Activated gamma-delta T cell (primary cell): ENCODE measurements at regions not wholly inside any gene's neighbourhood (a gene's known extent, or its start where the extent isn't known, plus 50 kb on each side); places are given as distances from the start of the nearest gene placed in this dataset.

Experiments used
- DNase-seq: peaks from one replicate; lab custom pipeline; 2025; lab: John Stamatoyannopoulos, UW

DNA sequence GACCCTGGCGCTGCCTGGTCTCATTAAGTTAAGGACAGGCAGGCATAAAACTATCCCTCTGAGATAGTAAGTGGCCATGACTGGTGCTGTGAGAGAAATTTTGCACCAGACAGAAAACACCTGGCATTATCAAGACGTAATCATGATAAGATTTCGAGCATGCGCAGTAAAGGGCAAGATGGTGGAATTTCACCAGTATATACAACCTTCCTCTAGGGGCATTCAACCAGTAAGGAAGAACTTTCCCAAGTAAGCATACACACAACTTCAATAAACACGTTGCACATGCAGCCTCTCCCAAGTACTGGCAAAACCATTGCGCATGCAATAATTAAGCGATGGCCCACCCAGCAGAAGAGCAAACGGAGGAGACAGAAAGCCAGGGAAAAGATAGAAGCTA lies 1376.4 kb upstream of the CRIM1 start:
- no peak for DNase-seq

- no peak for DNase-seq
Observed at GRCh38 chr2:34961822-34962221, 1362.7 kb upstream of the FAM98A start.

GRCh38 chr2:34954758-34955157 lies 1355.7 kb upstream of the FAM98A start:
- no peak for DNase-seq

DNA sequence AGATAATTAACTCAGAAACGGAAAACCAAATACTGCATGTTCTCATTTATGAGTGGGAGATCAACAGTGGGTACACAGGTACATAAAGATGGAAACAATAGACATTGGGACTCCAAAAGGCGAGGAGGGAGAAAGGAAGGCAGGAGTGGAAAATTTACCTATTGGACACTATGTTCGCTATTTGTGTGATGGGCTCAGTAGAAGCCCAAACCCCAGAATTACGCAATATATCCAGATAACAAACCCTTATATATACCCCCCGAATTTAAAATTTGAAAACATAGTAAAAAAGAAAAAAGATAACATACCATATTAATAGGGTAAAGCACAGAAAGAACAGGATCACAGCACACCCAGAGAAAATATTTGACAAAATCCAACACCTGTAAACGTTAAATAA lies 1351.7 kb upstream of the FAM98A start:
- no peak for DNase-seq

GRCh38 chr2:34949316-34949715 lies 1350.2 kb upstream of the FAM98A start:
- no peak for DNase-seq

DNA sequence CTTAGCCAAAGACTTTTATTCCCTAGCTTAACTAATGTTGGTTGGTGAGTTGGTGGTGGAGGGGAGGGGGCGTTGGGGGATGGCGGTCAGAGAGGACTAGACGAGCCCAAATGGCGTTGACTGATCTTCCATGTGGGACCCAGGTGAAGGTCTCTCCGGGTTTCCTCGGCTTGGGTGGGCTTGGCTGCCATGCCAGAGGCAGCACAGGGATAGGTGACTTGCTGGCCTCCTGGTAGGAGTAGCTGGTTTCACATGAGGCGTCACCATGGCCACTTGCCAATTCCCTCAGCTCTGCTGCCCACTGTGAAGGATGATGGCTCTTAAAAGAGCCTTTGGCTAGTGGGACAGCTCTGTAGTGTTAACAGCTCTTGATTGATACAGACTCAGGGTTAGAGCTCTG lies 1337.0 kb upstream of the FAM98A start:
- no peak for DNase-seq

DNA sequence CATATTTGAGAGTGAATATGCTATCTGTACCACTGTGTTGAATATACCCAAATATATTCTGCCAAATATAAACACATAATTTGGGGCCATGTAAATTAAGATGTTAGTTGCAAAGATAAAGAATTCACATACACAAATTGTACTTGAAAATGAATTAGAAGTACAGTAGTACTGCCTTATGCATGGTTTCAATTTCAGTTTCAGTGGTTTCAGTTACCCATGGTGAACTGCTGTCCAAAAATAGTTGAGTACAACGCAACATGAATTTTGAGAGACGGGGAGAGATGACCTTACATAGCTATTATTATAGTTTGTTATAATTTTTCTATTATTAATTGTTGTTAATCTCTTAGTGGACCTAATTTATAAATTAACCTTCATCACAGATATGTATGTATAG lies 1313.0 kb upstream of the FAM98A start:
- no peak for DNase-seq

DNA sequence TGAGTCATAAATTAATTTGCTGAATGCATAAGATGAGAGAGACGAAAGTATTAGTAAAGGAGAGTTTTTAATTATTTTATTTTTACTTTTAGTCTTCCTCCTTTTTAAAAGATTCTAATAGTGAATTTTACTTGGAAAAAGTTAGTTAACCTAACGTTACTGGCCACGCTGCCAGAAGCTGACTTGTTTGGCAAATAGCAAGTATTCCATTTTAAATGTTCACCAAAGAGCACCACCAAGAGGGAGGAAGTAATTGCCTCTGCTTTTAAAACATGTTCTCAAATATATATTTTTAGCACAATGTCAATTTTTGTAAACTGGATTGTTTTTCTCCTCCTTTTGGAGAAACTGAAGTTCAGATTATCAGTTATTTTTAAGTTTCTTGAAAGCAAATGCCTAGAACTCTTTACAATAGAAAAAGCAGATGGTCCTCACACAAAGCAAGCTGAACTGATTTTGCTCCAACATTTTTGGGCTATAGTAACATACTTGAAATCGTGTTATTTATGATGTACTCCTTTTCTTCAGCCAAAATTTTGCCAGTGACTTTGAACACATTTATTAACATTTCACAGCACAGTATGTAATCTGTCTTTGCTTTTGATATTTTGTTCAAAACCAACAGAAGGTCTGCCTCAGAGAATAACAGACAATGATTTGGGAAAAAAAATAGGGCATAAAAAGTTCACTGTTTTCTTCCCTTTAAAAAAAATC lies 1311.0 kb upstream of the FAM98A start:
- DNase-seq = no peak

DNA sequence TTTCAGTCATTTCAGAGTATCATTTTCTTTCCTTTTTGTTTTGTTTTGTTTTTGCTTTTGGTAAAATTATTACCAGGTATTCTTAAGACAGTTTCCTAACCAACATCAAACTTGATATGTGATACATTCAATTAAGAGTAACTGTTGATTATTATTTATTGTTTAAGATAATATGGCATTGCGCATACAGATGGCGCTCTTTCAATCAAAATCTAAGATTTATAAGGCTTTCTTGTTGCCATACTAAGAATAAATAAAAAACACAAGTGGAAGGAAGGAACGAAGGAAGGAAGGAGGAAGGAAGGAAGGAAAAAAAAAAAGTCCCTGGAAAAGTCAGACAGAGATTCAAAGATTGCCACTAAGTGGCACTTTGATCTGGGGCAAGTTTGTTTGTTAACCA lies 1308.7 kb upstream of the FAM98A start:
- DNase-seq = no peak

GRCh38 chr2:34901739-34902138 lies 1302.6 kb upstream of the FAM98A start:
- DNase-seq = no peak

DNA sequence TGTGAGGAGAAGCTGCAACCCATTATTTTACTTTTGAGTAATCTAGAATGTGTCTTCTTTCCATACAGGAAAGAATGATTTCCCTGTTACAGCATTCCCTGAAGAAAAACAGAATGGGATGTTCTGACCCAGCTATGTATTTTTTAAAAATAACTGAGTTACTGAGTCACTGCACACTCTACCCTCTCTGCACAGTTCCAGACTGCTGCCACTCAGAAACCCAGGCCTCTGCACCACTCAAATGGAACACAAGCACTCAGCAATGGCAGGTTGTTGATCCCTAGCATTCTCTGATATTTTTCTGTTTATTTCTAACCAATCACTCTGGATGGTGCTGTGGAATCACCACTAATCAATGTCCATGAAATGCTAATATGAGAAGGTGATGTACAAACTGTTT lies 1300.0 kb upstream of the FAM98A start:
- no peak for DNase-seq

DNA sequence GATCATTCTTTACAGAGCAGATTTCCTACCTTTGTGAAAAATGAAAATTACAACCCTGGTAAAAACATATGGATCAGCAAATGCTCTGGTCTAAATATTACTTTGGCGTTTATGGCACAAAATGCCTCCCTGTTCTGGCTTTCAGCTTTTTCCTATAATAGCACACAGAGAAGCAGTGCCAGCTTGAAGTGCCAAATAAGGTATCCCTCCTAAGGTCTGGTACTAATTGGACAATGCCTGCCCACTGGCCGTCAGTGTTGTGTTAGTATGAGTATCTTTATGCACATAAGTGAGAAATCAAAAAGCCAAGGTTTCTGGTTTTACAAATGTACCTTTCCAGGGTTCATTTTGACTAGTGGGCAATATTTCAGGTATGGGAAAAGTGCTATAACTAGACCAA lies 1293.7 kb upstream of the FAM98A start:
- no peak for DNase-seq

- no peak for DNase-seq
Observed at GRCh38 chr2:34892256-34892655, 1293.2 kb upstream of the FAM98A start.

DNA sequence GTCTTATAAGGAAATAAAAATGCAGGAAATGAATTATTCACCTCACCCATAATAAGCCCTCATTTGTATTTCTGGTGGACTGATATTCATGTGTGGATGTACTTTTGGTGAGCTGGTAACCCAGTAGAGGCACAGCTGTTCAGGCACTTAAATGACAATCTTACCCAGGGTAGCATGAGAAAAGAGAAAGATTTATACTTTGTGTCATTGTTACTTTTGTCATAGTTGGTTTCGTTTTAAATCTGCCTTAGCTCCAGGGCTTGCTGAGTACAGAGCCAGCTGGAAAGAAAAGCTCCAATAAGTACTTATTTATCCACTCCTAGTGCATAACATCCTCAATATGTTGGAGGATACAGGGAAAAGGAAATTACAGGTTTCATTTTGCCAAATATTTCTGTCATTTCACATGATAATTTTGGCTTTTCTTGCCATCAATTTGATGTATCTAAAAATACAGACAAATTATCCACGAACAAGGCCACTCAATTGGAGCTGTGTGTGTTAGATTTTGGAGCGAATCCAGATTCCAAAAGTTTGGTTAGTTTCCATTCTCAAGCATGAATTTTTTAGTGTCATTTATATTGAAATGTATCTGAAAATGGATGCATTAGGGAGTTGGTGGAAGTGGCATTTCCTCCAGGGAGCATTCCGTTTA lies 1276.1 kb upstream of the FAM98A start:
- no peak for DNase-seq

GRCh38 chr2:34853646-34854045 lies 1254.5 kb upstream of the FAM98A start:
- DNase-seq = no peak

DNA sequence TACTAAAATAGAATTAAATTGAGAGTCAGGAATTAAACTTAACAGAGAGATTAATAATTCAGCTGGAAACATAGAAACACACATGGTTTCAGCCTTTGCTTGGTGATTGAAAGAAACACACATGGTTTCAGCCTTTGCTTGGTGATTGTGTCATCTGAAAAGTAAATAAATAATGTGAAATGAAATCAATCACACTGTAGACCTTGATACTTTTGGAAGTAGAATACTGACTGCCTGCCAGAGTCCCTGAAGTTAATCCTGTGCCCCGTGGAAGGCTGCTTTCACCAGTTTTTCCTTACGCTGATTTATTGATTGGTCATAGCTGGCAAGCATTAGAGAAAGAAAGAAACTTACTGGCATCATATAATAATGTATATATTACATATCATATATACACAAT lies 1252.7 kb upstream of the FAM98A start:
- DNase-seq = no peak

DNA sequence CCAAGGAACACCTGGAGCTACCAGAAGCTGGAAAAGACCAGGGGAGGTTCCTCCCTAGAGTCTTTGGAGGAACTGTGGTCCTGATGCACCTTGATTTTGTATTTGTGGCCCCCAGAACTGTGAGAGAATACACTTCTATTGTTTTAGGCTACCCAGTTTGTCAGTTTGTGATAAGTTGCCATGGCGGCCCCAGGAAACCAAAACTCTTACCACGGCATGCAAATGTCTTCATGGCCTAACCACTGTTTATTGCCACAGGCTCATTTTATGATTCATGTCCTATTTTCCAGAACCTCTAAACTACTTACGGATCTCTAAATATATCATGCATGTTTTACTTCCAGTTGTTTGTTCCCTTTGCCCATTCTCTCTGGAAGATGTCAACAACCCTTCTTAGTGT lies 1250.7 kb upstream of the FAM98A start:
- no peak for DNase-seq

GRCh38 chr2:34848691-34849090 lies 1249.6 kb upstream of the FAM98A start:
- DNase-seq = no peak

DNA sequence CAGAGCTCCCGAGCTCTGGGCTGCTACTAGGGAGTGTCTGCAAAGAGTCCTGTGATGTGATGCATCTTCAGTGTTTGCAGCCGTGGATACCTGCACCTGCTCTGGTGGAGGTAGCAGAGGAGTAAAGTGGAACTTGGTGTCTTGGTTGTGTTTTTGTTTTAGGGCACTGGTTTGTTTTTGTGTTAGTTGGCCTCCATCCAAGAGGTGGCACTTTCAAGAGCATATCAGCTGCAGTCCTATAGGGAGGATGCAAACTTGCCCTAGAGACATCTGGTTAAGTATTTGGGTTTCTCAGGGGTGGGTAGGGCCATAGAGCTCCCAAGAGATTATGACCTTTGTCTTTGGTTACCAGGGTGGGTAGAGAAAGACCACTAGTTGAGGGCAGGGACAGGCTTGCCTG lies 1249.0 kb upstream of the FAM98A start:
- no peak for DNase-seq

DNA sequence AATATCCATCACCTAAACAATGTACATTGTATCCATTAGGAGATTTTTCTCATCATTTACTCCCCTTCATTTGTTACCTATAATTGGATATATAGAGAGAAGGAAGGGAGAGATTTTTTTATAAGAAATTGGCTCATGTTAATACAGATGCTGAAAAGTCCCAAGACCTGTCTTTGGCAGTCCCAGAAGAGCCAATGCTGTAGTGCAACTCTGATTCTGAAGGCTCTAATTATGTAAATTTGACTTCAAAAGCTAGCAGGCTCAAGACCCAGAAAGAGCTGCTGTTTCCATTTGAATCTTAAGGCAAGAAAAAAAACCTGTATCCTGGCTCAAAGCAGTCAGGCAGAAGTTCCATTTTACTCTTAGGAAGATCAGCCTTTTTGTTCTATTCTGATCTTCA lies 1245.5 kb upstream of the FAM98A start:
- no peak for DNase-seq

- no peak for DNase-seq
Observed at GRCh38 chr2:34838408-34838807, 1239.3 kb upstream of the FAM98A start.

- DNase-seq = no peak
Observed at GRCh38 chr2:34836361-34836760, 1237.3 kb upstream of the FAM98A start.

DNA sequence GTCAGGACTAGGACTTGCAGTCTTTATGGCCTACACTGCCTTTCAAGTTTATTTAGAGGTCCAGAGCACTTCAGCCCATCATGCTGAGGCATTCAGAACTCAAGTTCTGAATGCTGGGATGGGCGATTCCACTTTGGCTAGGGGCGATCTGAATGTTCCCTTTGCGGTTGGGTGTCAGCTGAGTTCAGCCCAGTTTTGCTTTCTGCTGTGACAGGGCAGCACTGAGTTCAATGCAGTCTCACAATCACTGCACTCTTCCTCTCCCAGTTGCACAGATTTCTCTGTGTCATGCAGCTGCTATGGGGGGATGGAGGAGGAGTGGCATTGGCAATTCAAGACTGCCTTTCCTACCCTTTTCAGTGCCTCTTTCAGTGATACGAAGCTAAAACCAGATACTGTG lies 1232.0 kb upstream of the FAM98A start:
- DNase-seq = no peak

- no peak for DNase-seq
Observed at GRCh38 chr2:34828481-34828880, 1229.4 kb upstream of the FAM98A start.
